D721Med (cell line): ENCODE measurements at regions not wholly inside any gene's neighbourhood (a gene's known extent, or its start where the extent isn't known, plus 50 kb on each side); places are given as distances from the start of the nearest gene placed in this dataset.
"Not testable (repeated sequence)": the region's sequence is repeated elsewhere in the genome, so short reads cannot be mapped to it uniquely, and the experiment has no call there.

Experiments used
- DNase-seq: peaks from one replicate; pipeline ENCODE4 v3.0.0; 2011; ENCODE audit warnings: low spot score; ENCODE audit not compliant: insufficient read length
- FAIRE-seq: peaks from 2 replicates; lab custom pipeline; 2011; peaks lifted over from hg19 to GRCh38; lab: Jason Lieb, UNC
- CTCF ChIP-seq: IDR thresholded peaks from 2 replicates; pipeline ENCODE4 v1.5.1; 2012; ENCODE audit warnings: mild to moderate bottlenecking, control low read depth; ENCODE audit not compliant: insufficient read depth; ENCODE audit errors: missing control alignments

- no peak for DNase-seq
Observed at GRCh38 chr14:101687756-101688546, 73.6 kb upstream of the PPP2R5C start.

GRCh38 chr14:101689039-101689501 is 72.4 kb upstream of the PPP2R5C start:
- TF ChIP-seq CTCF = no peak
- DNase-seq = no peak
- FAIRE-seq = no peak

More at GRCh38 chr14:101687756-101688546, 73.6 kb upstream of the PPP2R5C start:
- FAIRE-seq = no peak
- TF ChIP-seq CTCF = no peak

- not testable (repeated sequence) for FAIRE-seq, DNase-seq
Observed at GRCh38 chr14:101689966-101690365, 71.5 kb upstream of the PPP2R5C start.

- no peak for TF ChIP-seq CTCF
- DNase-seq = no peak
- FAIRE-seq = no peak
Observed at GRCh38 chr14:101695659-101696058, 65.8 kb upstream of the PPP2R5C start.

- no peak for TF ChIP-seq CTCF
- FAIRE-seq (no peak), DNase-seq (no peak)
Observed at GRCh38 chr14:101704140-101704539, 57.4 kb upstream of the PPP2R5C start.

- no peak for FAIRE-seq
- no peak for TF ChIP-seq CTCF
- no peak for DNase-seq
Observed at GRCh38 chr14:101705733-101706508, 55.6 kb upstream of the PPP2R5C start.

GRCh38 chr14:101706509-101707067 is 54.9 kb upstream of the PPP2R5C start:
- no peak for DNase-seq
- FAIRE-seq = no peak
- no peak for TF ChIP-seq CTCF
